Nephron progenitor cell (in vitro differentiated cells): ENCODE measurements at regions not wholly inside any gene's neighbourhood (a gene's known extent, or its start where the extent isn't known, plus 50 kb on each side); places are given as distances from the start of the nearest gene placed in this dataset.

ENCODE experiments used
- DNase-seq: peaks from one replicate; pipeline ENCODE4 v3.0.0; 2021
- H3K27ac Mint-ChIP-seq: 2 replicates; pipeline ENCODE4 v1.8.0; 2021; ENCODE audit warnings: mild to moderate bottlenecking, moderate library complexity, mixed read lengths
- H3K27me3 Mint-ChIP-seq: 2 replicates; pipeline ENCODE4 v1.8.0; 2021; ENCODE audit warnings: mild to moderate bottlenecking, low read depth, mixed read lengths; ENCODE audit not compliant: poor library complexity
- H3K36me3 Mint-ChIP-seq: 2 replicates; pipeline ENCODE4 v1.8.0; 2021; ENCODE audit warnings: low read depth, mixed read lengths
- H3K4me1 Mint-ChIP-seq: 2 replicates; pipeline ENCODE4 v1.8.0; 2021; ENCODE audit warnings: mixed read lengths
- H3K4me3 Mint-ChIP-seq: 2 replicates; pipeline ENCODE4 v1.8.0; 2021; ENCODE audit warnings: mild to moderate bottlenecking, moderate library complexity, mixed read lengths
- H3K9me3 Mint-ChIP-seq: 2 replicates; pipeline ENCODE4 v1.8.0; 2021; ENCODE audit warnings: mild to moderate bottlenecking, moderate library complexity, mixed read lengths
- TF ChIP-seq, protein P1 (sequence below): fragments of 200-600 bp; sonication (generic); IDR thresholded peaks from 2 replicates; pipeline ENCODE4 v1.5.0; 2021; ENCODE audit warnings: antibody characterized with exemption

- Mint-ChIP-seq H3K4me1 (no peaks in the 10 kb centered on the region), H3K27me3 (no peaks in the 10 kb centered on the region), H3K4me3 (no peak overlapping the region), H3K36me3 (no peaks in the 10 kb centered on the region), H3K9me3 (no peaks in the 10 kb centered on the region), H3K27ac (no peak overlapping the region)
- DNase-seq = no peak
- TF ChIP-seq, protein P1, sequence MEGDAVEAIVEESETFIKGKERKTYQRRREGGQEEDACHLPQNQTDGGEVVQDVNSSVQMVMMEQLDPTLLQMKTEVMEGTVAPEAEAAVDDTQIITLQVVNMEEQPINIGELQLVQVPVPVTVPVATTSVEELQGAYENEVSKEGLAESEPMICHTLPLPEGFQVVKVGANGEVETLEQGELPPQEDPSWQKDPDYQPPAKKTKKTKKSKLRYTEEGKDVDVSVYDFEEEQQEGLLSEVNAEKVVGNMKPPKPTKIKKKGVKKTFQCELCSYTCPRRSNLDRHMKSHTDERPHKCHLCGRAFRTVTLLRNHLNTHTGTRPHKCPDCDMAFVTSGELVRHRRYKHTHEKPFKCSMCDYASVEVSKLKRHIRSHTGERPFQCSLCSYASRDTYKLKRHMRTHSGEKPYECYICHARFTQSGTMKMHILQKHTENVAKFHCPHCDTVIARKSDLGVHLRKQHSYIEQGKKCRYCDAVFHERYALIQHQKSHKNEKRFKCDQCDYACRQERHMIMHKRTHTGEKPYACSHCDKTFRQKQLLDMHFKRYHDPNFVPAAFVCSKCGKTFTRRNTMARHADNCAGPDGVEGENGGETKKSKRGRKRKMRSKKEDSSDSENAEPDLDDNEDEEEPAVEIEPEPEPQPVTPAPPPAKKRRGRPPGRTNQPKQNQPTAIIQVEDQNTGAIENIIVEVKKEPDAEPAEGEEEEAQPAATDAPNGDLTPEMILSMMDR = no peak
Measured at GRCh38 chr4:126800575-126801141, 832.1 kb upstream of the INTU start.

DNA sequence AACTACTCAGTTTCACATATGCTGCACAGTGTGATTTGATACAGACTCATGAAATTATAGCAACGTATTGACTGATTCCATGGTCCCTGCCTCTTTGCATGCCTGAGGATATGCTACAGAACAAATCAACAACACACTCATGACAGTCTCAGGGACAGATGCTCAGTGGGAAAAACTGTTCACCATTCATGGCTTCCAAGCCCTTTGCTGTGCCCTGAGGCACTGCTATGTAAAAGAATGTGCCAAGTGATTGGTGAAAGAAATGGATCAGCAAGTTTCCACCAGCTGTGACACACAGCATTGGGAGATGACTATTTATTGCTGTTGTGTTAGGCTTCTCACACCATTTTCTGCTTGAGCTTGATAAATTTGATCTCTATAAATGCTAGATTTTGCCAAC, 825.6 kb upstream of the INTU start:
- H3K4me1 Mint-ChIP-seq = no peaks in the 10 kb centered on the region
- no peak overlapping the region for H3K27ac Mint-ChIP-seq
- H3K9me3 Mint-ChIP-seq = no peaks in the 10 kb centered on the region
- DNase-seq = no peak
- no peak overlapping the region for H3K4me3 Mint-ChIP-seq
- H3K27me3 Mint-ChIP-seq = no peaks in the 10 kb centered on the region
- no peaks in the 10 kb centered on the region for H3K36me3 Mint-ChIP-seq
- TF ChIP-seq, protein P1 = no peak

DNA sequence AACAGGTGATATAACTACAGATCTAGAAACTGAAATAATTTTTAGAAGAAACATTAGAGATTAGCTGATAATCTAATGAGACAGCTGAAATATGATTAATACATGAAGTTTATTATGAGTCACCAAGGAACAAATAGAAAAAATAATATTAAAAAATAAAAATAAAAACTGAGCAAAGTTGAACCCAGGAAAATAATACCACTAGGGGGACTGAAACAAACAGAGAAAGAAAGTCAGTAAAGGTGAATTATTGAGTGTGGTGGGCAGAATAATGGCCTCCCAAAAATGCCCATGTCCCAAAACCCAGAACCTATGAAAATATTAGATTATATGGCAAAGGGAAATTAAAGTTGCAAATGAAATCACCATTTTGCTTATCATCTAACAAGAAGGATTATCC, 820.7 kb upstream of the INTU start:
- H3K27me3 Mint-ChIP-seq = no peaks in the 10 kb centered on the region
- no peak for DNase-seq
- no peak overlapping the region for H3K27ac Mint-ChIP-seq
- no peaks in the 10 kb centered on the region for H3K9me3 Mint-ChIP-seq
- TF ChIP-seq, protein P1 = no peak
- H3K36me3 Mint-ChIP-seq = no peaks in the 10 kb centered on the region
- no peak overlapping the region for H3K4me3 Mint-ChIP-seq
- H3K4me1 Mint-ChIP-seq = no peaks in the 10 kb centered on the region

- Mint-ChIP-seq H3K27me3 (no peaks in the 10 kb centered on the region), H3K27ac (no peak overlapping the region), H3K4me3 (no peak overlapping the region), H3K9me3 (peaks cover 4% of the 10 kb centered on the region), H3K4me1 (no peaks in the 10 kb centered on the region), H3K36me3 (no peaks in the 10 kb centered on the region)
- DNase-seq = no peak
- TF ChIP-seq, protein P1 = no peak
Measured at GRCh38 chr4:126820631-126821030, 812.1 kb upstream of the INTU start.

DNA sequence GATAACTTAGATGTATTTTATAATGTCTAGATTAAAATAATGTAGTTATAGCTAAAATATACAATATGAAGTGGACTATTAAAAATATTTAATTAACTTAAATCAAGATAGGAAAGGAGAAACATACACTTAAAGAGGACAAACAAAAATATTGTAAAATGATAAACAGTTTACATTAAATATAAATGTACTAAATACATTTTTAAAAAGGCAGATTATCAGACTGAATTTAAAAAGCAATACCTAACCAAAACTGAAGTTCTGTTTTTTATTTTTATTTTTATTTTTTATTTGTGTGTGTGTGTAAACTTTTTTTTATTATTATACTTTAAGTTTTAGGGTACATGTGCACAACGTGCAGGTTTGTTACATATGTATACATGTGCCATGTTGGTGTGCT, 811.6 kb upstream of the INTU start:
- TF ChIP-seq, protein P1 = no peak
- Mint-ChIP-seq H3K27ac (no peak overlapping the region), H3K4me3 (no peak overlapping the region), H3K9me3 (peaks cover 4% of the 10 kb centered on the region), H3K27me3 (no peaks in the 10 kb centered on the region), H3K4me1 (no peaks in the 10 kb centered on the region), H3K36me3 (no peaks in the 10 kb centered on the region)
- no peak for DNase-seq

- DNase-seq = no peak
Measured at GRCh38 chr4:126825083-126825482, 807.7 kb upstream of the INTU start.

More at GRCh38 chr4:126825083-126825482, 807.7 kb upstream of the INTU start:
- H3K27me3 Mint-ChIP-seq = no peaks in the 10 kb centered on the region
- H3K36me3 Mint-ChIP-seq = no peaks in the 10 kb centered on the region
- no peak overlapping the region for H3K27ac Mint-ChIP-seq
- H3K9me3 Mint-ChIP-seq = peaks cover 11% of the 10 kb centered on the region
- TF ChIP-seq, protein P1 = no peak
- H3K4me1 Mint-ChIP-seq = no peaks in the 10 kb centered on the region
- H3K4me3 Mint-ChIP-seq = no peak overlapping the region
